Endodermal cell (in vitro differentiated cells): ENCODE measurements at regions not wholly inside any gene's neighbourhood (a gene's known extent, or its start where the extent isn't known, plus 50 kb on each side); places are given as distances from the start of the nearest gene placed in this dataset.

Experiments
- DNase-seq: peaks from one replicate; pipeline ENCODE4 v3.0.0-alpha.2; 2017
- H3K27ac ChIP-seq: 2 replicates; pipeline ENCODE4 v1.5.1; 2013; ENCODE audit warnings: mild to moderate bottlenecking, low read depth, low read length, moderate library complexity
- H3K27me3 ChIP-seq: 2 replicates; pipeline ENCODE4 v1.6.1; 2013; ENCODE audit warnings: mild to moderate bottlenecking, low read length, moderate library complexity; ENCODE audit not compliant: insufficient read depth, control insufficient read depth, poor library complexity, severe bottlenecking
- H3K36me3 ChIP-seq: 2 replicates; pipeline ENCODE4 v1.7.0; 2013; ENCODE audit warnings: mild to moderate bottlenecking, low read length, moderate library complexity; ENCODE audit not compliant: control insufficient read depth, insufficient read depth
- H3K4me1 ChIP-seq: one replicate; pipeline ENCODE4 v1.7.0; 2013; ENCODE audit warnings: low read length; ENCODE audit not compliant: control insufficient read depth, insufficient read depth
- H3K4me3 ChIP-seq: 2 replicates; pipeline ENCODE4 v1.5.1; 2013; ENCODE audit warnings: mild to moderate bottlenecking, low read length, moderate library complexity
- H3K9ac ChIP-seq: 2 replicates; pipeline ENCODE4 v1.6.1; 2013; ENCODE audit warnings: mild to moderate bottlenecking, low read length, moderate library complexity; ENCODE audit not compliant: poor library complexity, severe bottlenecking; ENCODE audit errors: extremely low read depth
- H3K9me3 ChIP-seq: 2 replicates; pipeline ENCODE4 v1.6.1; 2013; ENCODE audit warnings: mild to moderate bottlenecking, low read length, moderate library complexity; ENCODE audit not compliant: control insufficient read depth
- H3K27ac Mint-ChIP-seq: 2 replicates; pipeline ENCODE4 v1.8.0; 2020; ENCODE audit warnings: mixed read lengths
- H3K27me3 Mint-ChIP-seq: 2 replicates; pipeline ENCODE4 v1.8.0; 2021; ENCODE audit warnings: mild to moderate bottlenecking, mixed read lengths; ENCODE audit not compliant: insufficient read depth
- H3K36me3 Mint-ChIP-seq: 2 replicates; pipeline ENCODE4 v1.8.0; 2020; ENCODE audit warnings: low read depth, mixed read lengths
- H3K4me1 Mint-ChIP-seq: 2 replicates; pipeline ENCODE4 v1.8.0; 2020; ENCODE audit warnings: mixed read lengths
- H3K4me3 Mint-ChIP-seq: 2 replicates; pipeline ENCODE4 v1.8.0; 2020; ENCODE audit warnings: mild to moderate bottlenecking, moderate library complexity, mixed read lengths
- H3K9me3 Mint-ChIP-seq: 2 replicates; pipeline ENCODE4 v1.8.0; 2020; ENCODE audit warnings: mild to moderate bottlenecking, mixed read lengths
- WGBS, 2 experiments: methylation state at CpG; one replicate each; pipeline versions ENCODE4 v1.1.5 to v1.1.7; 2013; ENCODE audit warnings: missing lambda C conversion rate in 2 of 2, mixed read lengths in 1 of 2; ENCODE audit not compliant: insufficient coverage in 1 of 2, insufficient read length in 1 of 2; 5-methylcytosine and 5-hydroxymethylcytosine counted together
- TF ChIP-seq, protein P1 (sequence below): fragments of 200-600 bp; sonication (generic); conservative IDR thresholded peaks from 2 replicates; pipeline ENCODE4 v1.5.0; 2021; ENCODE audit warnings: antibody characterized with exemption, mild to moderate bottlenecking

DNA sequence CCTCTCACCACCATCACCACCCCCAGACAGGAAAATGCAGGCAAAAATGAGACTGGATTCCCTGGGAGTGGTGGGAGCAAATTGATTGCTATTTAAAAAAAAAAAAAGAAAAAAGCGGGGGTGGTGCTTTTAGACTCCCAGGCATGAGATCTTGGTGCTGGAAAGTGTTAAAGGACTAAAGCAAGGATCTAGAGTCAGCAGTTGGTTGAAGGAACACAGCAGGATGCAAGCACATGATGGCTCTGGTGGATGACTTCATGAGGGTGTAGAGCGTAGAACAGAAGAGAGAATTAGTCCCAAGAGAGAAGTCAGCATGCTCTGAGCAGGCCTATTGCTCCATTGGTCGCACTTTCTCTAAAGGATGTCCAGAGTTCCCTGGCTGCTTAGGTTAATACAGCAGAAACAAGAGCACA lies 183.8 kb upstream of the HMGA2 start:
- Mint-ChIP-seq H3K27ac (no peak overlapping the region), H3K27me3 (peaks cover 24% of the 10 kb centered on the region), H3K9me3 (no peaks in the 10 kb centered on the region), H3K4me1 (peaks cover 16% of the 10 kb centered on the region), H3K36me3 (no peaks in the 10 kb centered on the region), H3K4me3 (no peak overlapping the region)
- H3K27me3 ChIP-seq: no peaks in the 10 kb centered on the region
- H3K9ac ChIP-seq: no peak overlapping the region
- no peak overlapping the region for H3K27ac ChIP-seq
- H3K4me1 ChIP-seq: peaks cover 9% of the 10 kb centered on the region
- no peak overlapping the region for H3K4me3 ChIP-seq
- WGBS, 2 experiments: 94 to 97% methylated on average over 2 to 3 of the region's 3 CpGs
- no peak for DNase-seq
- H3K36me3 ChIP-seq: no peaks in the 10 kb centered on the region
- H3K9me3 ChIP-seq: no peaks in the 10 kb centered on the region
- TF ChIP-seq, protein P1, sequence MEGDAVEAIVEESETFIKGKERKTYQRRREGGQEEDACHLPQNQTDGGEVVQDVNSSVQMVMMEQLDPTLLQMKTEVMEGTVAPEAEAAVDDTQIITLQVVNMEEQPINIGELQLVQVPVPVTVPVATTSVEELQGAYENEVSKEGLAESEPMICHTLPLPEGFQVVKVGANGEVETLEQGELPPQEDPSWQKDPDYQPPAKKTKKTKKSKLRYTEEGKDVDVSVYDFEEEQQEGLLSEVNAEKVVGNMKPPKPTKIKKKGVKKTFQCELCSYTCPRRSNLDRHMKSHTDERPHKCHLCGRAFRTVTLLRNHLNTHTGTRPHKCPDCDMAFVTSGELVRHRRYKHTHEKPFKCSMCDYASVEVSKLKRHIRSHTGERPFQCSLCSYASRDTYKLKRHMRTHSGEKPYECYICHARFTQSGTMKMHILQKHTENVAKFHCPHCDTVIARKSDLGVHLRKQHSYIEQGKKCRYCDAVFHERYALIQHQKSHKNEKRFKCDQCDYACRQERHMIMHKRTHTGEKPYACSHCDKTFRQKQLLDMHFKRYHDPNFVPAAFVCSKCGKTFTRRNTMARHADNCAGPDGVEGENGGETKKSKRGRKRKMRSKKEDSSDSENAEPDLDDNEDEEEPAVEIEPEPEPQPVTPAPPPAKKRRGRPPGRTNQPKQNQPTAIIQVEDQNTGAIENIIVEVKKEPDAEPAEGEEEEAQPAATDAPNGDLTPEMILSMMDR: no peak

DNA sequence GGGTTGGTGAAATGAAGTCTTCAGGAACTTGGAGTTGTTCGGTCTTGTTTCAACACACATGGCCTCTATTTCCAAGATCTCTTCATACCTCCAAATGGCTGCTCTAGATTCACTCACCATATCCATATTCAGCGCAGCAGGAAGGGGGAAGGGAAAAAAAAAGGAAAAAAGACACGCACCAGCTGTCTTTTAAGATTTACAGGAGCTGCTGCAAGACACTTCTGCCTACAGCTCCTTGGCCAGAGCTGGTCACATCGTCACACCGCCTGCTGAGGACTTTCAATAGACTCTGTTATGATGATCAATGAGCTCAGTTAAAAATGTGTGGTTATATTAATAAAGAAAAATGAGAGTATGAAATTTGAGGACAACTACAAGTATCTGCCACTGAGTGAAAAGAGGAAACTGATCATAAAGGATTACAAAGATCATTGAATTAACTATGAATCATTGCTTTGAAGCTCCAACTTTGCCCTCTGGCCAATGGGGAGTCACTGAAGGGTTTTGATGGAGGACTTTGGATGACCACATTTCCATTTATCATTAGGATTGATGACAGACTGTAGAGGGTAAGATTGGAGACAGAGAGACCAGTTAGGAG lies 182.1 kb upstream of the HMGA2 start:
- no peaks in the 10 kb centered on the region for H3K36me3 Mint-ChIP-seq
- 94 to 96% methylated on average over 4 of the region's 5 CpGs for WGBS, 2 experiments
- TF ChIP-seq, protein P1: no peak

DNA sequence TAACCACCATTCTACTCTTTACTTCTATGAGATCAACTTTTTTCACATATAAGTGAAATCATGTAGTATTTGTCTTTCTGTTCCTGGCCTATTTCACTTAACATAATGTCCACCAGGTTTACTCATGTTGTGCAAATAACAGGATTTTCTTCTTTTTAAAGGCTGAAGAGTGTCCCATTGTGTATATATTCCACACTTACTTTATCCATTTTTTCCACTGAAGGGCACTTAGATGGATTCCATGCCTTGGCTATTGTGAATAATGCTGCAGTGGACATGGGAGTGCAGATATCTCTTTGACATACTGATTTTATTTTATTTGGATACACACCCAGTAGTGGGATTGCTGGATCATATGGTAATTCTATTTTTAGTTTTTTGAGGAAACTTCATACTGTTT lies 181.1 kb upstream of the HMGA2 start:
- Mint-ChIP-seq H3K27me3 (peaks cover 24% of the 10 kb centered on the region), H3K4me3 (no peak overlapping the region), H3K9me3 (no peaks in the 10 kb centered on the region), H3K27ac (no peak overlapping the region), H3K36me3 (no peaks in the 10 kb centered on the region), H3K4me1 (peaks cover 11% of the 10 kb centered on the region)
- H3K4me1 ChIP-seq: peaks cover 3% of the 10 kb centered on the region
- no peak overlapping the region for H3K9ac ChIP-seq
- DNase-seq: no peak
- H3K27ac ChIP-seq: no peak overlapping the region
- H3K27me3 ChIP-seq: no peaks in the 10 kb centered on the region
- H3K9me3 ChIP-seq: no peaks in the 10 kb centered on the region
- TF ChIP-seq, protein P1: no peak
- no peaks in the 10 kb centered on the region for H3K36me3 ChIP-seq
- no peak overlapping the region for H3K4me3 ChIP-seq

More for the DNA sequence above, 182.1 kb upstream of the HMGA2 start:
- H3K4me1 ChIP-seq: peaks cover 9% of the 10 kb centered on the region
- DNase-seq: no peak
- H3K9ac ChIP-seq: no peak overlapping the region
- H3K27me3 ChIP-seq: no peaks in the 10 kb centered on the region
- H3K9me3 ChIP-seq: no peaks in the 10 kb centered on the region
- H3K4me3 ChIP-seq: no peak overlapping the region
- H3K27ac ChIP-seq: no peak overlapping the region
- Mint-ChIP-seq H3K27me3 (peaks cover 24% of the 10 kb centered on the region), H3K4me1 (peaks cover 16% of the 10 kb centered on the region), H3K27ac (no peak overlapping the region), H3K9me3 (no peaks in the 10 kb centered on the region), H3K4me3 (no peak overlapping the region)
- H3K36me3 ChIP-seq: no peaks in the 10 kb centered on the region
